IMR-90 (cell line): ENCODE measurements at regions not wholly inside any gene's neighbourhood (a gene's known extent, or its start where the extent isn't known, plus 50 kb on each side); places are given as distances from the start of the nearest gene placed in this dataset.

Experiments used
- BHLHE40 ChIP-seq: fragments of 150-350 bp; IDR thresholded peaks from 2 replicates; pipeline ENCODE4 v1.6.1; 2016; ENCODE audit warnings: mild to moderate bottlenecking, low read depth, low read length
- CHD1 ChIP-seq: IDR thresholded peaks from 2 replicates; pipeline ENCODE4 v1.6.1; 2012; ENCODE audit warnings: low read depth, low read length, improper control_type of control experiment
- MAFK ChIP-seq: IDR thresholded peaks from 2 replicates; pipeline ENCODE4 v1.6.1; 2012; ENCODE audit warnings: low read depth, low read length, improper control_type of control experiment
- MAZ ChIP-seq: IDR thresholded peaks from 2 replicates; pipeline ENCODE4 v1.6.1; 2012; ENCODE audit warnings: low read depth, mild to moderate bottlenecking, low read length, improper control_type of control experiment, moderate library complexity, borderline replicate concordance
- MXI1 ChIP-seq: IDR thresholded peaks from 2 replicates; pipeline ENCODE4 v1.6.1; 2012; ENCODE audit warnings: low read depth, mild to moderate bottlenecking, low read length, moderate library complexity, borderline replicate concordance
- NFE2L2 ChIP-seq: fragments of 150-350 bp; IDR thresholded peaks from 2 replicates; pipeline ENCODE4 v1.6.1; 2016; ENCODE audit warnings: low read depth, mild to moderate bottlenecking, low read length
- POLR2A ChIP-seq: IDR thresholded peaks from 2 replicates; pipeline ENCODE4 v1.6.1; 2012; ENCODE audit warnings: mild to moderate bottlenecking, low read depth, low read length
- RAD21 ChIP-seq: IDR thresholded peaks from 2 replicates; pipeline ENCODE4 v1.6.1; 2012; ENCODE audit warnings: low read length, improper control_type of control experiment
- RCOR1 ChIP-seq: IDR thresholded peaks from 2 replicates; pipeline ENCODE4 v1.6.1; 2012; ENCODE audit warnings: mild to moderate bottlenecking, low read length, improper control_type of control experiment; ENCODE audit not compliant: insufficient replicate concordance
- RFX5 ChIP-seq: IDR thresholded peaks from 2 replicates; pipeline ENCODE4 v1.8.0; 2012; ENCODE audit warnings: low read depth, mild to moderate bottlenecking, low read length, moderate library complexity
- TF ChIP-seq, protein P1 (sequence below): conservative IDR thresholded peaks from 2 replicates; pipeline ENCODE4 v1.5.1; 2012; ENCODE audit warnings: mild to moderate bottlenecking, low read depth, low read length, improper control_type of control experiment

GRCh38 chr16:18045356-18045755, 291.2 kb downstream of the NPIPA8 start:
- TF ChIP-seq, protein P1, sequence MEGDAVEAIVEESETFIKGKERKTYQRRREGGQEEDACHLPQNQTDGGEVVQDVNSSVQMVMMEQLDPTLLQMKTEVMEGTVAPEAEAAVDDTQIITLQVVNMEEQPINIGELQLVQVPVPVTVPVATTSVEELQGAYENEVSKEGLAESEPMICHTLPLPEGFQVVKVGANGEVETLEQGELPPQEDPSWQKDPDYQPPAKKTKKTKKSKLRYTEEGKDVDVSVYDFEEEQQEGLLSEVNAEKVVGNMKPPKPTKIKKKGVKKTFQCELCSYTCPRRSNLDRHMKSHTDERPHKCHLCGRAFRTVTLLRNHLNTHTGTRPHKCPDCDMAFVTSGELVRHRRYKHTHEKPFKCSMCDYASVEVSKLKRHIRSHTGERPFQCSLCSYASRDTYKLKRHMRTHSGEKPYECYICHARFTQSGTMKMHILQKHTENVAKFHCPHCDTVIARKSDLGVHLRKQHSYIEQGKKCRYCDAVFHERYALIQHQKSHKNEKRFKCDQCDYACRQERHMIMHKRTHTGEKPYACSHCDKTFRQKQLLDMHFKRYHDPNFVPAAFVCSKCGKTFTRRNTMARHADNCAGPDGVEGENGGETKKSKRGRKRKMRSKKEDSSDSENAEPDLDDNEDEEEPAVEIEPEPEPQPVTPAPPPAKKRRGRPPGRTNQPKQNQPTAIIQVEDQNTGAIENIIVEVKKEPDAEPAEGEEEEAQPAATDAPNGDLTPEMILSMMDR = no peak
- TF ChIP-seq BHLHE40 (no peak), CHD1 (no peak), NFE2L2 (no peak), POLR2A (no peak), RFX5 (no peak), RAD21 (no peak), MAFK (no peak), RCOR1 (no peak), MAZ (no peak), MXI1 (no peak)
